Suprapubic skin (tissue), 4 donors: ENCODE measurements at regions not wholly inside any gene's neighbourhood (a gene's known extent, or its start where the extent isn't known, plus 50 kb on each side); places are given as distances from the start of the nearest gene placed in this dataset.
A peak's percentile ranks its signal among the peaks of the same experiment; 100 is the strongest.

ENCODE experiments used
- DNase-seq, 2 donors: peaks; one replicate each; pipeline ENCODE4 v3.0.0-alpha.2; 2019; ENCODE audit warnings: low spot score in 2 of 2
- H3K27ac ChIP-seq: fragments of 200-600 bp; sonication (generic); one replicate; pipeline ENCODE4 v1.5.1; 2019
- H3K27me3 ChIP-seq: fragments of 200-600 bp; sonication (generic); one replicate; pipeline ENCODE4 v1.5.1; 2019
- H3K36me3 ChIP-seq: fragments of 200-600 bp; sonication (generic); one replicate; pipeline ENCODE4 v1.5.1; 2019
- H3K4me1 ChIP-seq: fragments of 200-600 bp; sonication (generic); one replicate; pipeline ENCODE4 v1.5.1; 2019
- H3K4me3 ChIP-seq: fragments of 200-600 bp; sonication (generic); one replicate; pipeline ENCODE4 v1.5.1; 2019; ENCODE audit warnings: mild to moderate bottlenecking
- H3K9me3 ChIP-seq: fragments of 200-600 bp; sonication (generic); one replicate; pipeline ENCODE4 v1.5.1; 2019
- CTCF ChIP-seq, 2 donors: fragments of 200-600 bp in 1 of 2; fragments of 450-650 bp in 1 of 2; sonication (generic) in 1 of 2; IDR thresholded peaks; one replicate each; pipeline ENCODE4 v1.5.1; 2016 to 2019; ENCODE audit warnings: antibody characterized with exemption in 2 of 2, mild to moderate bottlenecking in 1 of 2, moderate library complexity in 1 of 2
- EP300 ChIP-seq: sonication (generic); formaldehyde crosslinking; IDR thresholded peaks from one replicate; pipeline ENCODE4 v1.6.1; 2017; ENCODE audit warnings: antibody characterized with exemption
- POLR2A ChIP-seq, 2 donors: fragments of 450-650 bp; IDR thresholded peaks; one replicate each; pipeline ENCODE4 v1.6.1; 2017; ENCODE audit warnings: antibody characterized with exemption in 2 of 2, mild to moderate bottlenecking in 2 of 2, moderate library complexity in 2 of 2
- POLR2AphosphoS5 ChIP-seq, 3 donors: sonication (generic); formaldehyde crosslinking; IDR thresholded peaks; one replicate each; pipeline ENCODE4 v1.6.1; 2017; ENCODE audit warnings: antibody characterized with exemption in 3 of 3
- WGBS: methylation state at CpG from one replicate; pipeline ENCODE4 v1.1.5; 2018; 5-methylcytosine and 5-hydroxymethylcytosine counted together

- Histone ChIP-seq H3K4me3 (peak overlapping the region; percentile 65), H3K9me3 (no peaks in the 10 kb centered on the region), H3K4me1 (peaks cover 45% of the 10 kb centered on the region), H3K36me3 (no peaks in the 10 kb centered on the region), H3K27me3 (peaks cover 89% of the 10 kb centered on the region), H3K27ac (peak overlapping the region; percentile 90)
- peak in 1 of 2 donors; percentile 80 for DNase-seq
- TF ChIP-seq POLR2A (IDR thresholded peaks at IDR 0.05) (no peak), CTCF (IDR thresholded peaks at IDR 0.05) (no peak)
- 2% methylated on average over 25 of the region's 46 CpGs for WGBS
Measured at GRCh38 chr5:42951293-42951840, 88.8 kb downstream of the ANXA2R start.

- Histone ChIP-seq H3K36me3 (no peaks in the 10 kb centered on the region), H3K4me3 (peak overlapping the region; percentile 65), H3K9me3 (no peaks in the 10 kb centered on the region), H3K4me1 (peaks cover 45% of the 10 kb centered on the region), H3K27ac (peak overlapping the region; percentile 90), H3K27me3 (peaks cover 88% of the 10 kb centered on the region)
- DNase-seq = peak in 1 of 2 donors; percentile 89
- under 1% methylated on average over 13 of the region's 46 CpGs for WGBS
- TF ChIP-seq POLR2A (IDR thresholded peaks at IDR 0.05) = peak; percentile 10 to 51
- no peak for TF ChIP-seq CTCF (IDR thresholded peaks at IDR 0.05)
- peak in 2 of 3 donors; percentile 25 to 41 for TF ChIP-seq POLR2AphosphoS5 (IDR thresholded peaks at IDR 0.05)
Measured at GRCh38 chr5:42950456-42951292, 89.4 kb downstream of the ANXA2R start.

GRCh38 chr5:42950116-42950455 is 90.0 kb downstream of the ANXA2R start:
- Histone ChIP-seq H3K27me3 (peaks cover 84% of the 10 kb centered on the region), H3K9me3 (no peaks in the 10 kb centered on the region), H3K36me3 (no peaks in the 10 kb centered on the region), H3K4me3 (peak overlapping the region; percentile 65), H3K4me1 (peaks cover 45% of the 10 kb centered on the region), H3K27ac (peak overlapping the region; percentile 90)
- no peak for DNase-seq
- 27% methylated on average over 7 of the region's 7 CpGs for WGBS
- TF ChIP-seq EP300 = no peak
- no peak for TF ChIP-seq CTCF (IDR thresholded peaks at IDR 0.05)
- TF ChIP-seq POLR2AphosphoS5 (IDR thresholded peaks at IDR 0.05) = no peak
- TF ChIP-seq POLR2A (IDR thresholded peaks at IDR 0.05) = no peak

- Histone ChIP-seq H3K9me3 (no peaks in the 10 kb centered on the region), H3K27ac (peak overlapping the region; percentile 90), H3K36me3 (no peaks in the 10 kb centered on the region), H3K4me1 (peaks cover 45% of the 10 kb centered on the region), H3K4me3 (peak overlapping the region; percentile 65), H3K27me3 (peaks cover 87% of the 10 kb centered on the region)
- TF ChIP-seq CTCF (IDR thresholded peaks at IDR 0.05) (peak; percentile 12 to 34), POLR2AphosphoS5 (IDR thresholded peaks at IDR 0.05) (peak in 1 of 3 donors; percentile 31), POLR2A (IDR thresholded peaks at IDR 0.05) (no peak)
- DNase-seq = peak in 1 of 2 donors; percentile 86
- WGBS = 13% methylated on average over 33 of the region's 33 CpGs
Measured at GRCh38 chr5:42949348-42950115, 90.6 kb downstream of the ANXA2R start.

GRCh38 chr5:42948961-42949347 is 91.2 kb downstream of the ANXA2R start:
- Histone ChIP-seq H3K27ac (no peak overlapping the region), H3K4me3 (peak overlapping the region; percentile 65), H3K9me3 (no peaks in the 10 kb centered on the region), H3K36me3 (no peaks in the 10 kb centered on the region), H3K4me1 (peaks cover 49% of the 10 kb centered on the region), H3K27me3 (peaks cover 87% of the 10 kb centered on the region)
- TF ChIP-seq EP300 (no peak), CTCF (IDR thresholded peaks at IDR 0.05) (no peak), POLR2A (IDR thresholded peaks at IDR 0.05) (no peak), POLR2AphosphoS5 (IDR thresholded peaks at IDR 0.05) (no peak)
- DNase-seq = no peak
- 24% methylated on average over 10 of the region's 10 CpGs for WGBS
